GM21619 (cell line): ENCODE measurements at regions not wholly inside any gene's neighbourhood (a gene's known extent, or its start where the extent isn't known, plus 50 kb on each side); places are given as distances from the start of the nearest gene placed in this dataset.
"Not testable (repeated sequence)": the region's sequence is repeated elsewhere in the genome, so short reads cannot be mapped to it uniquely, and the experiment has no call there.

Experiments
- ATAC-seq: cut with Tn5 transposase; IDR thresholded peaks from one replicate; pipeline ENCODE4 v1.9.1; 2021; ENCODE audit not compliant: unreplicated experiment

DNA sequence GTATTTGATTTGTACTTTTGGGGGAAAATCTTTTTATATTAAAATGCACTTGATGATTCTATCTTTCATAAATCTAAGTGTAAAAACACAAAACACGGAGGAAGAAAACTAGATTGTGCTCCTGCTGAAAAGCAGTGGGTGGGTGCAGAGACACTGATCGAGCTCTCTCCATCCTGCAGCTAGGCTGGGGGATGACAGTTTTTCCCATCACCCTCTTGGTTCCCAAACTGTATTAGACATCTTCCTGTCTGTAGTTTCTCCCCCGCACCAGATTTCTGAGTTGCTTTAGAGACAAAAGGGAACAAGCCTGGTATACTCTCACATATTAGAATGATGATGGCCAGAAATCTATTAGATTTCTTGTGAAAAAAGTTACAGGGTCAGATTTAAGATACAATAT, 99.6 kb downstream of the FAM114A2 start:
- no peak for ATAC-seq

DNA sequence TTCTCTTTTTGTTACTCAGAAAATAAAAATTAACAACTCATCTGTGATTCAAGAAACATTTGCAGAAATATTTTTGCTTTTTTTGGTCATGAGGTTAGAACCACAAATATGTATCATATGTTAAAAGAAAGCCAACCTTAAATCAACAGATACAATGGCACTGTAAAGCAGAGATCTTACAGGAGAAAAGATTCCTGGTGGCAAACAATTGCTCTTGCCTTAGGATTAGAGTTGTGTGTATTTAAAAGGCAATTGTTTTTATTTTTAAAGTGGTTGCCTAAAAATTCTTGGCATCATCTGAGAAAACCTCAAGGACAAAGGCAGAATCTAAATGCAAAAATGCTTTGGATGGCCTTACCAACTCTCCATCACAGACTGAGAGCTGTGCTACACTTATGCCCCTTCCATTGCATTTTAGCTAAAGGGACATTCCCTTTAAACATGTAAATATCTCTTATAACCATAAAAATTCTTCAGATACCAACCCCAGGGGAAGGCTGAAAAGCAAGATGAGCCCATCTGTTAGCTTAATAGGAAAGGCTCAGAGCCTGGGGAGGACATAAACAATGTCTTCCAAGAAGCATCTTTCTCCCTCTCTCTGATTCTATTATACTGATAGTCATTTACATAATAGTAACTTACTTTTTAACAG, 100.4 kb downstream of the FAM114A2 start:
- no peak for ATAC-seq

DNA sequence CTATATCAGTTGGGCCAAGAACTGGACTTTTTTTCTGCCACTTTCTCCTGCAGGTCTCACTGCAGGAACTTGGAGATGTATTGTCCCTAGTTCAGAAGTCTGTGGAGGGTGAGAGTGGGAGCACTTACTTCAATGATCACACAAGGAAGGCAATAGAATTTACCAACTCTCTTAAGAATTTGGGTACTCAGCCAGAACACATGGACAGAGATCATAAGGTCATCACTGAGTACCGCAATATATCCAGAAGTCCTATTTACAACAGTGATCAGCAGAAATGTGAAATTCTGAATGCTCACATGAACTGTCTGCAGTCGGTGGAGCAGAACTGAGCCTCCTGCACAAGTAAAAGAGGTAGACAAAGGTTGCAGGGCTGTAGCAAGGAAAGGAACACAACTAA, 101.0 kb downstream of the FAM114A2 start:
- ATAC-seq = no peak

DNA sequence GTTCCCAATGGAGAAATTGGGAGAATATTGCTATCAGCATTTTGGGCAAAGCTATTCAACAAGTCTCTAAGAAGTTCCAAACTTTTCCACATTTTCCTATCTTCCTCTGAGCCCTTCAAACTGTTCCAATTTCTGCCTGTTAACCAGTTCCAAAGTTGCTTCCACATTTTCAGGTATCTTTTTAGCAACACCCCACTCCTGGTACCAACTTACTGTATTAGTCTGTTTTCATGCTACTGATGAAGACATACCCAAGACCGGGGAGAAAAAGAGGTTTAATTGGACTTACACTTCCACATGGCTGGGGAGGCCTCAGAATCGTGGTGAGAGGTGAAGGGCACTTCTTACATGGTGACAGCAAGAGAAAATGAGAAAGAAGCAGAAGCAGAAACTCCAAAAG, 103.6 kb downstream of the FAM114A2 start:
- ATAC-seq = not testable (repeated sequence)

DNA sequence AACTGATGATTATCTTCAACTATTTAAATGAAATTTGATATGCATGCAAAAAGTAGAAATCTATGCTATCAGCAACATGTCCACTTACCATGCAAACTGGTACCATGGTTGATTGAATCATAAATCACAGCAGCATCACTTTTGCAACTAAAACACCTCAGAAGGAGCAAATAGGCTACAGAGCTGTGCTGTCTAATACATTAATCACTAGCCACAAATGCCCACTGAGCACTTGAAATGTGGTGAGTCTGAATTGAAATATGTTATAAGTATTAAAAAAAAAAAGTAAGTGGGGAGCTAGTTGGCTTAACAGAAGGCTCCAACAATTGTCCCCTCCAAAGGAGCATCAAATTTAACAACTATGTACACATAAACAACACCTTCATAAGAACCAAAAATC, 112.5 kb downstream of the FAM114A2 start:
- no peak for ATAC-seq

DNA sequence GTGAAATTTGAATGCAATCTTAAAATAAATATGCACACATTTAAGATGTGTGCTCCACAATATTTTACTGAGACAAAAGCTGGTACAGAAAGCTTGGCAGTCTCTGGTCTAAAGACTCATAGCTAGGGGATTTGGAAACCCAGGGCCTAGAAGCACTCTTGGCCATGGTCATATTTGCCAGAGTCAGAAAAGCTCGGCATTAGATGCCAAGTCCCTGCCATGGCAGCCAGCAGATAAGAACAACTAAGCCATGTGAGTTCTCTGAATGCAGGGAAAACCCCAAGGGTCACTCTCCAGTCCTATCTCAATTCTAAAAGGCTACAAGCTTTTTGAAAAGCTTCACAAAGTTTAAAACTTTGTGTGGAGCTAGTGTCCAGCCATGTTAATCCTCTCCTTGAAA, 119.5 kb downstream of the FAM114A2 start:
- ATAC-seq = no peak

DNA sequence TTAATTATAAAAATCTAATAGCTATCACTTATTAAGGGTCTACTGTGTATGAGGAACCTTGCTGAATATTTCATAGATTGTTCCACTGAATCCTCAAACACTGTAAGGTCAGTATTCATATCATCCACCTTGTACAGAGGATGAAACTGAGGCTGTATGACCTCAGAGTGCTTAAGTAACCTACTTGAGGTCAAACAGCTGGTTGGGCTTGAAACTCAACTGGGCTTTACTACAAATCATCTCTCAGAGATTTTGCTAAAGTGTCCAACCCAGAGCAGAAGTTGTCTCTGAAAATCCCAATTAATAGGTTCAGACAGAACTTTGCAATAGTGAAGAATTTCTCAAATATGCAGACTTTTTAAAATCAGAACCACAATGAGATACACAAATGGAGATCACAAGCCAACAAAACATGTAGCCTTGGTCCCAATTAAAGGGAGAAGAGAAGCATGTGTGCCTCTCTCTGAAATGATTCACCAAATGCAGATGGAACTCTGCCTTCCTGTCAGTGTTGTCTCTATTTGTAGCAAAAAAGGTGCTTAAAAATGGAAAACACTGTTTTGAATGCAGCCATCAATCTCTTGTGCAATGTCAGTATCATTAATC, 131.4 kb downstream of the FAM114A2 start:
- ATAC-seq = no peak

DNA sequence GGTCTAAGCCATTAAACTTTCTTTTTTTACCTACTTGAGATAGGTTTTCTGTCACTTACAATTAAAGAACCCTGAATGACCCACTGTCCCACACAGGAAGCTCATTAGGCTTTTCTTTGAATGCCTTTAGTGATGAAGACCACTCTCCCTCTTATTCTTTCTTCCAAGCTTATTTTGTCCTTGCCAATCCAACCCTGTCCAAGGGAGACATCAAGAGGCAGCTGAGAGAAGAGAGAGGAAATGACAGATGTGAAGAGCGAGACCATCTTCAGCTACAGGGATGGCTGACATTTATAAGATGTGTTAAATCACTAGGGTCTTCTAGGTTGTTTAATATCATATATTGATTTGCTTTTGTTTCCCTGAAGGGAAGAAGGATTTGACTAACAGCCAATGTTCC, 133.5 kb downstream of the FAM114A2 start:
- ATAC-seq = no peak

DNA sequence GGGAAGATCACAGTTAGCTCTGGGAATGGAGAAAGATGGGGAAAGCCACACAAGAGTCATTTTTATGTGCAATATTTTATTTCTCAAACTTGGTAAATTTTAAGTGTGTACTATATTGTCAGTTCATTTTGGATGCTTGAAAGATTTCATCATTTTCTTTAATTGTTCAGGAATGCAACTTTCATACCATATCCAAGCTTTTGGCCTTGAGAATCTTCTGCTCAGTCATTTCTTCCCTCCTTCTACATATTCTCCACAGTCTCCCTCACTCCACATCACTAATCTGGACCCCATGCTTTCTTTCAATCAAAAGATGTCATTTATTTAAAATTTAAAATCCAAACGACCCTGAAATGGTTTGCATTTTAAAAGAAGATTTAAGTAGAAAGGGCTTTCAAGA, 135.4 kb downstream of the FAM114A2 start:
- no peak for ATAC-seq

DNA sequence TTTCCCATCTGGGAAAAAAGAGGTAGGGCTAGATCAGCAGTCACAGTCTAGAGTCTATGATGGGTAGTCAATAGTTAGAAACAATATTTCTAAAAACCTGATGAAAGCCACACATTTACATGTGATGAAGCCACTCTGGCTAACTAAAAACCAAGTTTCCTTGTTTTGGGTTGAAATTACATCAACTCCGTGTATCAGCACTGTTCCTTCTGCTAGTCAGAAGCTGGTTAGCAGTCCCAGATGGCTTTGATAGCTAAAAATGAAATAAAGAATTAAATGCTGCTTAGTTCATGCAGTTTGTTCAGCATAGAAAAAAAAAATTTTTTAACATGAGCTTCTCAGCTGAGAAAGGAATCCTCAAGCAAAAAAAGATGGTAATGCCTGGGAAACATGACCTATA, 136.7 kb downstream of the FAM114A2 start:
- ATAC-seq = no peak

DNA sequence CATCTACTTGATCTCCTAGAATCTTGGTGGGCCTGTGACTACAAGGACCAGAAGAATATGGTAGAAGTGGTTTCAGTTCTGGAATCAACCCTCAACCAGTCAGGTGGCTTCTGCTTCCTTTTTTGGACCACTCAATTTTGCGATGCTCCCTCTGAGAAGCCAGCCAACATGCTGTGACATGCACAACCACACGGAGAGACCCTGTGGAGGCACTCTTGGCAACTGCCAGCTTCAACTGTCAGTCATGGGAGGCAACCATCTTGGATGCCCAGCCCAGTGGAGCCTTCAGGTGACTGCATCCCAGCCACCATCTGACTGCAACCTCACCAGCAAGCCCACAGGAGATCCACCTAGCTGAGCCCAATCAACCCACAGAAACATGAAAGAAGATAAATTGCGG, 137.3 kb downstream of the FAM114A2 start:
- ATAC-seq = no peak

DNA sequence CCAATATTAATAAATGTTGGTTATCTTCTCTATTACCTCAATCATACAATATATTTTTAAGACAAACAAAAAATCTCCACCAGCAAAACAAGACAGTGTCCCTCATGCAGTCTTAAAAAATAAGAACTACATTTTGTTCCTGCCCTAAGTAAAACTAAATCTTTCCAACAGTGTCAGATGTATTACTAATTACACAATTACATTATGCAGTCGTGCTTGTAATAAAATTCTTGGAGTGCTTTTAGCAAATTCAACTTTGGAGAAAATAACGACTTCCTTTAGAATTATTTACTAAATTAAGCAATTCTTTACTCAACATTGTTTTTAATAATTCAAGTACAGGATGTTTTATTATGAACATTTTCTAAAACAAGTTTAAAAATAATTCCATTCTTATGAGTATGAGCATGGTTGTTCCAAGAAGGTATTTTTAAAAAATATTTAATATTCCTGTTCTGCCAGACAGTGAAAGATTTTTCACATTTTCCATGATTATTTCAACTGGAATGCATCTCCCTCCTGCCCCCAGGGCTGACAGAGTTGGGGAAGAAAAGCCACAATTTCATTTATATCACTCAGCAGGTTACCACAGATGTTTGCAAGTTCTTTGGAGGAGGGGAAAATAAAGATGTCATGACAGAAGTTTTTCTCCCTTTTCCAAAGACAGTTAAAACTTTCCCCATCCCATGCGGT, 137.9 kb downstream of the FAM114A2 start:
- ATAC-seq = no peak

DNA sequence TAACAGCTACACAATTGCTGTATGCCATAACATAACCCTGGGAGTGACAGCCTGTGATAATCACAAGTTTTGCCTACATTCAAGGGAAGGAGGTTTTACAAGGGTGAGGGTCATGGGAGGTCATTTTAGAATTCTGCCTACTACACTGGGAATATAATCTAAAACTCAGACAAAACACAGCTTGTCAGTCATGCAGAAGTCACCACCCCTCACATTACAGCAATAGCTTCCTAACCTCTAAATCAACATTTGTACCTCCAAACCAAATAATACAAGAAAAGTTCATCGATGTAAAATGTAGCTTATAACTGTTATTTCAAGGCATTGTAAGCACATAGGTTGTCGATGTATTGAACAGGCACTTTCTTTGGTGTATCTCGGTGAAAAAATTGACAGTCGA, 139.0 kb downstream of the FAM114A2 start:
- ATAC-seq = no peak

DNA sequence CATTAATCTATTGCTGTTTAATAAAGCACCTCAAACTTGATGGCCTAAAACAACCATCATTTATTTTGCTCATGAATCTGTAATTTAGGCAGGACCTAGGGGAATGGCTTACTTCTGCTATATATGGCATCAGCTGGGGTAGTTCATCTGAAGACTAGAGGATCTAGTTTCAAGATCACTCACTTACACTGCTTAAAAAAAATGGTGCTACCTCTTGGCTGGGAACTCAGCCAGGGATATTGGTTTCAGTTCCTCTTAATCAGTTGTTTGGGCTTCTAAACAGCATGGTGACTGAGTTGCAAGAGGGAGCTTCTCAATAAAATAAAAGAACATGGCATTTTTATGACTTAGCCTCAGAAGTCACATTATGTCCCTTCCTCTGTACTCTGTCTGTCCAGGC, 142.0 kb downstream of the FAM114A2 start:
- ATAC-seq = peak; percentile 99

DNA sequence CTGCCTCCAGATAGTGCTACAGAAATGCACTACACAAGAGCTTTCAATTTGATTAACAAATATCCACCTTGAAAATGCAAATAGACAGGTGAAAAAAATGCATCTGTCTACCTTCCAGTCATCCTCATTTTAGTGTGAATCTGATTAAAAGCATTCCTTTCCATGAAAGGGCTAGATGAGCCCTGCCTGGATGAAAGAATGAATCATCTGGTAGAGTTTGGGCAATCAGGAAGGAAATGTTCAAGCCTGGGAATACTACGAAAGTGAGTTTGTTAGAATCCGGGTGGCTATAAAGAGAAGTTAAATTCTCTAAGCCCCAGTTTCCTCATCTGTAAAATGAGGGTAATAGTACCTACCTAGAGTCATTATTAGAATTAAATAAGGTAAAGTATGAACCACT, 142.6 kb downstream of the FAM114A2 start:
- ATAC-seq = no peak

DNA sequence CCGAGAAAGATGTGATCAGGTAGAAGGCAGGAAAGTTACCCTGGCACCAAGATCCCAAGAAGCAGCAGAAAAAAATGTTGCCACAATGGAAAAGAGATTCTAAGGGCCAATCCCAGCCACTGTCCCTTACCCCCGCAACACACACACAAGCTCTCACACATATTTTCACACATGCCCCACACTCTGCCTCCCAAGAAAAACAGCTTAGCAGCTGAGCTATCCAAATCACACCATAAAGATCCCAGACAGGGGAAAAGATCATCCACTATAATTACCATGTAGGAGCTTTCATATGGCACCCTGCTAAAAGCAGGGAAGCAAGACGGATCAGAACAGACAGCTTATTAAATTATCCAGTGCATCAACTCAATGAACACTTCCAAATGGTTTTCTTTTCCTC, 143.4 kb downstream of the FAM114A2 start:
- no peak for ATAC-seq

DNA sequence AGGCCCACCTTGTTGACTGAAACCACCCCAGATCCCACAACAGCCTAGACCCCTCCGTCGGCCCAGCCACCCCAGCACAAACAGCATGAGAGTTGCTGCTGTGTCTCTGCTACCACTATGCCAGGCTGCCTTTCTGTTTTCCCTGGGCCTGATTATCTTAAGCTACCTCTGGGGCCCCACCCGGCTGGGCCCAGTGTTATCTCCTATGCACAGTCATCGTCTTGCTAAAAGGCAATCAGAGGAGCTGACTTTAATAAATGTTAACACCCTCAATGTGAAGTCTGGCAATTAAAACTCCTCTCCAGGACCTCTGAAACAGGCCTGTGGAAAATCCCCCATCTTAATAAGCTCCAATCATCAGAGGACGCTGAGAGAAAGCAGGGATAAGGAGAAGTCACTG, 144.9 kb downstream of the FAM114A2 start:
- ATAC-seq = no peak

DNA sequence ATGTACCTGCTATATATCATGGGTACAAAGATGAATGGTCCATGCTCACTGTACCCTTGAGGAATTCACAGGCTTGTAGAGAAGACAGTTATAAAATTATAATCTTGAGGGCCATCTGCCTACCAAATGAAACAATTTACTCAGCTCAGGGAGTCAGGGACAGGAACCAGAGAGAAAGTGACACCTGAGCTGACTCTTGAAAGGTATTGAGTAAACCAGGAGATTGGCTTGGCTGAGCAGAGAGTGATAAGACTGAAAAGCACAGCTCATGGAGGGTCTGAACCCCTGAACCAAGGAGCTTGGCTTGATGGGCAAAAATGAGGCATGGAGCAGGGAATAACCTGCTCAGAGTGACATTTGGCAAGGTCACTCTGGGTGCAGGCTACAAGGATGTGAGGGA, 147.3 kb downstream of the FAM114A2 start:
- ATAC-seq = no peak

DNA sequence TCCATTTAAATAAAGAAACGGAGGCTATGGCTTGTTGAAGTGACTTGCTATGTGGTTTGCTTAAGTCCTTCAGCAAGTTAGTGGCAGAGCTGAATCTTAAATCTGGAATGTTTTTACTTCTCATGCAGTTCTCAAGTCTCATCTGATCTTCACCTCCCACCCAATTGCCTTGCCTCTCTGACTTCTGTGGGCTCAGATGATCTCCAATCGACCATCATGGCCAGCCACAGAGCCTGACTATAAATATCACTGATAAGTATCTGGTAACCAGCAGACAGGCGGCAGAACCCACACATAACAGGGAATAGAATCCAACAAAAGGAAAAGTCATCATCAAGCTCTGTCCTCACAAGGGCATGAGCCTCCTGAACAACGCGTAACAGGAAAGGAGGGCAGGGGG, 149.9 kb downstream of the FAM114A2 start:
- no peak for ATAC-seq

DNA sequence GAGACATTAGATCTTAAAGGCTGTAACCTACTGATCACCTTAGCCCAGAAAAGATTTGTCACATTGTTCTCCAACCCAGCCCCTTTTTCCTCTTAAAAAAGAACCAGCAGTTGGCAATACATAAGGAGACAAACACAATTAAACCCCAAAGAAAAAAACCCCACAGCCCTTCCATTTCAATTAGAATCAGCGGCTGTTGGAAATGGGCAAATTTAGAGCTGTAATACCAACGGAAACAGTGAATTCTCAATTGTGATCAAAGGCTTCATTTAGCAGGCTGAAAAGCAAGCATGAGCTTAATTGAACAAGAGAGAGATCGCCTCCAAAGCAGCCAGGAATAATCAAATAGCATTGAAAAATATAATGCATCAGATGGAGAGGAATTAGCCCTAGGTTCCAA, 153.6 kb downstream of the FAM114A2 start:
- no peak for ATAC-seq

DNA sequence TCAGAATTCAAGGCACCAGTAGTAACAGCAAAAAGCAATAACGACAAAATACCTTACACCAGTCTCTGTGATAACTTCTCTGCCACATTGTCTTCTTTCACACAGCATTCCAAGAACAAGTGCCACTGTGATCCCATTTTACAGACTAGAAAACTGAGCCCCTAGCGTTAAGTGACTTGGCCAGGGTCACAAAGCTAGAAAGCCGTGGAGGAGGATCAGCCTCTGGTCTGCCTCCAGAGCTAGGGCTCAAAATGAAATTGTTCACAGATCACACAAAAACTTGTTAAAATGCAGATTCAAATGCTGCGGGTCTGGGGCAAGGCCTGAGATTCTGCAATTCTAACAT, 154.1 kb downstream of the FAM114A2 start:
- ATAC-seq = no peak

DNA sequence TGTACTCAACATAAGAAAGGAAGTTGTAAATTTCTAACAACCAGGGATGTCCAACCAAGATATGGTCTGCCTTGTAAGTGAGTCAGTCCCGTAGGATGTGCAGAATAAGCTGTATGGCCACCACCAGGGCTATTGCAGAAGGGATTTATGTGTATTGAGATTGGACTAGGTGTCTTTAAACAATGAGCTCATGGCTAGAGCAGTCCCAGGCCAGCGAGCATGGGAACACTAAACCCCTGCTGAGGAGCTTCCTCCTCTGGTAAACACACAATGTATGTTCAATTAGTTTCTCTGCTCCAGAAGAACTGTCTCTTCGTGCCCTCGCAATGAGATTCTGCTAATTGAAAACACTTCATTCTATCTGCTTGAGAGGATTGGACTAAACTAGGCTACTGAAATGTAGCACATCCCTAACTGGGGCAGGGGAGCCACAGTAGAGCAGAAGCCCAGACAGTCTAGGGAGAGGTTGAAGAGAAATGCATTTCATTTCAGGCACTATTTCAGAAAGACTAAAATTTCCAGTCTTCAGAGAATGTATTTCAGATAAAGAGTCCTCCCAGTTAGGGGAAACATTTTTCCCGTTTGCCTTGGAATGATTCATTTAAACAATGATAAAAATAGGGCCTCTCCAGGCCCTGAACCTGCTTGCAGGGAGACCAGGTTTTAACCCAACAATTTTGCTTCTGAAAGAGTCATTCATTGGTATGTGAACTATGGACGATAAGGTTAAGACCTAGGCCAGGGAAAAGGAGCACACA, 154.7 kb downstream of the FAM114A2 start:
- no peak for ATAC-seq
